Glutamatergic neuron (in vitro differentiated cells): ENCODE measurements at regions not wholly inside any gene's neighbourhood (a gene's known extent, or its start where the extent isn't known, plus 50 kb on each side); places are given as distances from the start of the nearest gene placed in this dataset.

Source experiments
- DNase-seq: peaks from one replicate; pipeline ENCODE4 v3.0.0; 2022
- H3K27ac Mint-ChIP-seq: one replicate; pipeline ENCODE4 v1.8.0; 2020; ENCODE audit warnings: mild to moderate bottlenecking, mixed read lengths, inconsistent platforms; ENCODE audit not compliant: unreplicated experiment
- H3K27me3 Mint-ChIP-seq: one replicate; pipeline ENCODE4 v1.8.0; 2020; ENCODE audit warnings: mild to moderate bottlenecking, moderate library complexity, mixed read lengths, inconsistent platforms; ENCODE audit not compliant: unreplicated experiment
- H3K36me3 Mint-ChIP-seq: one replicate; pipeline ENCODE4 v1.8.0; 2020; ENCODE audit warnings: mild to moderate bottlenecking, mixed read lengths, inconsistent platforms; ENCODE audit not compliant: unreplicated experiment
- H3K4me1 Mint-ChIP-seq: one replicate; pipeline ENCODE4 v1.8.0; 2020; ENCODE audit warnings: mild to moderate bottlenecking, low read depth, mixed read lengths, inconsistent platforms; ENCODE audit not compliant: unreplicated experiment
- H3K4me3 Mint-ChIP-seq: one replicate; pipeline ENCODE4 v1.8.0; 2020; ENCODE audit warnings: mild to moderate bottlenecking, mixed read lengths, inconsistent platforms; ENCODE audit not compliant: unreplicated experiment
- H3K9me3 Mint-ChIP-seq: one replicate; pipeline ENCODE4 v1.8.0; 2020; ENCODE audit warnings: mild to moderate bottlenecking, moderate library complexity, mixed read lengths, inconsistent platforms; ENCODE audit not compliant: unreplicated experiment
- CTCF ChIP-seq: fragments of 200-600 bp; sonication (generic); IDR thresholded peaks from one replicate; pipeline ENCODE4 v1.5.0; 2021; ENCODE audit not compliant: partially characterized antibody, unreplicated experiment

DNA sequence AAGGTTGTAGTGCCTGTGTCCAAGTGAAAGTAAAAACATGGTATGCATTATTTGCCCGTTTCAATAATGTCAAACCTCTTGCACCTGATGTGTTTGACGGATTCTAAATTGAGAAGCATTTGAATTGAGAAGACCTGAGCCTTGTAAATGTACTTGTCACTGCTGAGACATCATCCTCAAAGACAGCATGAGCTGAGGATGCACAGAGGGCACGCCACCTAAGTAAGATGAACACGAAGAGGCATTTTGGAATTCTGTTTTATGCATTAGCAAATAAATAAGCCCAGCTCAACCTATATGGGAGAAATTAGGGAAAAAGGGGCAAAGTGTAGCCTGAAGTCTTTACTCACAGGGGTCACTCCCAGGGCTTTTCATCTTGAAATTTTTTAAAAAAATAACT, 73.8 kb upstream of the SORCS1 start:
- Mint-ChIP-seq H3K27ac (no peak overlapping the region), H3K4me3 (no peak overlapping the region), H3K4me1 (no peaks in the 10 kb centered on the region), H3K27me3 (peaks cover 1% of the 10 kb centered on the region), H3K36me3 (no peaks in the 10 kb centered on the region), H3K9me3 (no peaks in the 10 kb centered on the region)
- no peak for DNase-seq
- no peak for TF ChIP-seq CTCF

DNA sequence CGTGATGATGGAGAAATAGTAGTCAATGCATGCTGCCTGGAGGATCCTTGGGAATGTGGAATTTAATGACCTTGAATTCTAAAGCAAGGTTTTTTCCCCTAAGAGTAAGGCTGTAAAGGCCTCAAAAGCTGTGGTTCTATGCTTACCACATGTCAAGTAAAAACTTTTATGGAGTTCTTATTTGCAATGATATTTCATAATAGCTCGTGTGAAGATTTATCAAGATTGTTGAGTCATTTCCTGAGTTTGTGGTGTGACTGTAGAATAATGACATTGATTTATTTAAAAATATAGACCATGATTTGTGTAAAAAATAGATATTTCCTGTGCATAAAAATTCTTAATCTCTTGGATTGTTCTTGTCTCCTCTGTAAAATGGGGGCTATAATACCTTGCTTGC, 67.5 kb upstream of the SORCS1 start:
- H3K4me3 Mint-ChIP-seq = no peak overlapping the region
- peaks cover 1% of the 10 kb centered on the region for H3K27me3 Mint-ChIP-seq
- H3K4me1 Mint-ChIP-seq = no peaks in the 10 kb centered on the region
- no peaks in the 10 kb centered on the region for H3K9me3 Mint-ChIP-seq
- no peak for TF ChIP-seq CTCF
- no peaks in the 10 kb centered on the region for H3K36me3 Mint-ChIP-seq
- no peak overlapping the region for H3K27ac Mint-ChIP-seq
- DNase-seq = no peak

DNA sequence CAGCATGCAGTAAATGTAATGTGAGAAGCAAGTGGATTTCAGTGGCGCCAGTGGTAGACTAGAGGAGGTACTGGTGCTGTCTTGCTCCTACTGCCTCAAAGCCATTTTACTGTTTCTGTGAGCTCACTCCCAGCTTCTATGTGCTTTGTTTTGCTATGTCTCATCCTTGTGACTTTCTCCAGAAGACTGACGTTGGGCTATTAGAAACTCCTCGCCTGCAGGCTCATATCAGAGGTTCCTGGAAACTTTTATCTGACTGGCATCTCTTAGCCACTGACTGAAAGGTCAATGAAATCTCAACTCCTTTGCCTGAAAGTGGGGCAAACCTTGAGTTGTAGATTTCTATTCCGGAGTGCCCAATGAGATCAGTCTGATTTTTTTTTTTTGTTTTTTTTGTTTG, 66.4 kb upstream of the SORCS1 start:
- no peak overlapping the region for H3K27ac Mint-ChIP-seq
- TF ChIP-seq CTCF = no peak
- no peaks in the 10 kb centered on the region for H3K4me1 Mint-ChIP-seq
- DNase-seq = no peak
- H3K9me3 Mint-ChIP-seq = no peaks in the 10 kb centered on the region
- H3K36me3 Mint-ChIP-seq = no peaks in the 10 kb centered on the region
- H3K27me3 Mint-ChIP-seq = no peaks in the 10 kb centered on the region
- H3K4me3 Mint-ChIP-seq = no peak overlapping the region

DNA sequence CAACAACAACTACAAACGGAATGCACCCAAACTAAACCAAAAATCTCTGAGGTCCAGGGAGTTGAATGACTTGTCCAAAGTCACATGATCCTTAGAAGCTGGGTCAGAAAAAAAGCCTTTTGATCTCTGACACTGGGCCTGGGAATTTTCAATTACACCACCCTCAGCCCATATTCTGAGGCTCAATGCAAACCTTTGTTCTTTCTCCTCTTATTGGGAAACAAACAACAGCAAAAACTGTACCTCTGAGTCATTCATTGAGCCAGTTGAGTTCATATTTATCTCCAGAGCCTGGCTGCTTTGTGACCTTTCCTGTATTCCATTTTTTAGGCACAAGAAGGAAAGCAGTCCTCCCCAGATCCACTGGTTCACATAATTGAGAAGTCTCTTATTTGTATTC, 51.2 kb upstream of the SORCS1 start:
- no peak for DNase-seq
- H3K27ac Mint-ChIP-seq = no peak overlapping the region
- no peaks in the 10 kb centered on the region for H3K4me1 Mint-ChIP-seq
- TF ChIP-seq CTCF = no peak
- H3K9me3 Mint-ChIP-seq = no peaks in the 10 kb centered on the region
- no peaks in the 10 kb centered on the region for H3K36me3 Mint-ChIP-seq
- no peak overlapping the region for H3K4me3 Mint-ChIP-seq
- H3K27me3 Mint-ChIP-seq = no peaks in the 10 kb centered on the region
